HG03066 (cell line): ENCODE measurements at regions not wholly inside any gene's neighbourhood (a gene's known extent, or its start where the extent isn't known, plus 50 kb on each side); places are given as distances from the start of the nearest gene placed in this dataset.

Experiments
- ATAC-seq: cut with Tn5 transposase; IDR thresholded peaks from one replicate; pipeline ENCODE4 v1.9.1; 2021; ENCODE audit warnings: low read depth; ENCODE audit not compliant: unreplicated experiment

GRCh38 chr7:40921589-40922315 lies 781.1 kb downstream of the INHBA start:
- no peak for ATAC-seq

GRCh38 chr7:40918701-40919271 lies 784.0 kb downstream of the SUGCT start:
- ATAC-seq, result no peak

- ATAC-seq, result no peak
Observed at GRCh38 chr7:40916813-40917212, 782.0 kb downstream of the SUGCT start.

GRCh38 chr7:40915071-40915470 lies 780.3 kb downstream of the SUGCT start:
- no peak for ATAC-seq
